Ovary (tissue), 3 donors: ENCODE measurements at regions not wholly inside any gene's neighbourhood (a gene's known extent, or its start where the extent isn't known, plus 50 kb on each side); places are given as distances from the start of the nearest gene placed in this dataset.

Experiments
- CTCF ChIP-seq, 3 donors: fragments of 450-650 bp in 2 of 3; fragments of 200-600 bp in 1 of 3; IDR thresholded peaks; one replicate each; pipeline versions ENCODE4 v1.5.1 to v1.8.0; 2016 to 2022; ENCODE audit warnings: antibody characterized with exemption in 3 of 3, mild to moderate bottlenecking in 1 of 3
- POLR2A ChIP-seq: fragments of 450-650 bp; IDR thresholded peaks from one replicate; pipeline ENCODE4 v1.6.1; 2017; ENCODE audit warnings: antibody characterized with exemption, mild to moderate bottlenecking, moderate library complexity
- donor health status: DM: no; HTN: no; CAD: no.

GRCh38 chr13:111941845-111942447 lies 125.0 kb upstream of the SOX1 start:
- no peak for TF ChIP-seq POLR2A
- no peak for TF ChIP-seq CTCF (IDR thresholded peaks at IDR 0.05)
